SU-DHL-6 (cell line): ENCODE measurements at regions not wholly inside any gene's neighbourhood (a gene's known extent, or its start where the extent isn't known, plus 50 kb on each side); places are given as distances from the start of the nearest gene placed in this dataset.
"Not testable (repeated sequence)": the region's sequence is repeated elsewhere in the genome, so short reads cannot be mapped to it uniquely, and the experiment has no call there.

Experiments used
- H2AFZ ChIP-seq: fragments of 200-600 bp; sonication (generic); 2 replicates; pipeline ENCODE4 v1.6.1; 2014; ENCODE audit warnings: low read depth, mild to moderate bottlenecking, moderate library complexity, mixed read lengths, antibody characterized with exemption, low read length; ENCODE audit not compliant: severe bottlenecking
- H3F3A ChIP-seq: fragments of 200-600 bp; shearing (Covaris generic); 2 replicates; pipeline ENCODE4 v1.6.0; 2016; ENCODE audit warnings: antibody characterized with exemption, mild to moderate bottlenecking; ENCODE audit not compliant: insufficient read depth
- H3K27ac ChIP-seq: fragments of 200-600 bp; sonication (generic); 2 replicates; pipeline ENCODE4 v1.5.1; 2016; ENCODE audit warnings: low read depth, mild to moderate bottlenecking, low read length, moderate library complexity, mixed read lengths
- H3K27me3 ChIP-seq: fragments of 200-600 bp; sonication (generic), shearing (Covaris generic); 2 replicates; pipeline ENCODE4 v1.6.0; 2014; ENCODE audit warnings: mild to moderate bottlenecking, low read length
- H3K36me3 ChIP-seq: fragments of 200-600 bp; sonication (generic); 2 replicates; pipeline ENCODE4 v1.6.1; 2014; ENCODE audit warnings: mild to moderate bottlenecking, low read length, mixed read lengths
- H3K4me2 ChIP-seq: fragments of 300-600, 200-600 bp; shearing (Covaris generic), sonication (generic); 2 replicates; pipeline ENCODE4 v1.6.0; 2014; ENCODE audit warnings: low read length, low read depth, mild to moderate bottlenecking; ENCODE audit not compliant: poor library complexity, severe bottlenecking
- H3K4me3 ChIP-seq: fragments of 200-600 bp; sonication (generic); 2 replicates; pipeline ENCODE4 v1.5.1; 2014; ENCODE audit warnings: antibody characterized with exemption, low read length, mild to moderate bottlenecking, mixed read lengths; ENCODE audit not compliant: insufficient read depth, poor library complexity, severe bottlenecking
- H3K79me2 ChIP-seq: fragments of 200-600 bp; sonication (generic); 2 replicates; pipeline ENCODE4 v1.6.1; 2014; ENCODE audit warnings: mild to moderate bottlenecking, low read length, moderate library complexity; ENCODE audit not compliant: insufficient read depth
- H3K9ac ChIP-seq: fragments of 200-600 bp; sonication (generic); 2 replicates; pipeline ENCODE4 v1.7.0; 2014; ENCODE audit warnings: mild to moderate bottlenecking, low read length
- H3K9me2 ChIP-seq: fragments of 200-600 bp; sonication (generic); replicated peaks from 2 replicates; pipeline ENCODE4 v1.6.1; 2014; ENCODE audit warnings: low read length; ENCODE audit not compliant: insufficient read depth
- H3K9me3 ChIP-seq: fragments of 200-600 bp; sonication (generic); 2 replicates; pipeline ENCODE4 v1.6.1; 2014; ENCODE audit warnings: low read length, mixed read lengths; ENCODE audit not compliant: insufficient read depth
- H4K20me1 ChIP-seq: fragments of 200-600 bp; sonication (generic); 2 replicates; pipeline ENCODE4 v1.6.1; 2014; ENCODE audit warnings: low read depth, mild to moderate bottlenecking, antibody characterized with exemption, low read length, moderate library complexity, mixed read lengths
- EZH2phosphoT487 ChIP-seq: fragments of 200-600 bp; sonication (generic), shearing (Covaris generic); conservative IDR thresholded peaks from 2 replicates; pipeline ENCODE4 v1.6.1; 2018; ENCODE audit warnings: mild to moderate bottlenecking, antibody characterized with exemption, low read length, moderate library complexity, mixed read lengths
- TF ChIP-seq, protein P1 (sequence below): fragments of 200-600 bp; sonication (generic); IDR thresholded peaks from one replicate; pipeline ENCODE4 v1.5.1; 2017; ENCODE audit warnings: antibody characterized with exemption, mild to moderate bottlenecking, low read length, moderate library complexity; ENCODE audit not compliant: insufficient read depth, poor library complexity, severe bottlenecking

GRCh38 chr7:46909601-46910051 lies 672.3 kb downstream of the TNS3 start:
- Histone ChIP-seq H4K20me1 (no peaks in the 10 kb centered on the region), H3K9me3 (no peaks in the 10 kb centered on the region), H3K36me3 (no peaks in the 10 kb centered on the region), H3K27ac (no peak overlapping the region), H3K4me3 (no peak overlapping the region), H3K79me2 (no peaks in the 10 kb centered on the region), H3K27me3 (no peaks in the 10 kb centered on the region), H2AFZ (no peak overlapping the region), H3K4me2 (no peak overlapping the region), H3K9me2 (no peaks in the 10 kb centered on the region), H3K9ac (no peak overlapping the region), H3F3A (no peaks in the 10 kb centered on the region)
- TF ChIP-seq, protein P1, sequence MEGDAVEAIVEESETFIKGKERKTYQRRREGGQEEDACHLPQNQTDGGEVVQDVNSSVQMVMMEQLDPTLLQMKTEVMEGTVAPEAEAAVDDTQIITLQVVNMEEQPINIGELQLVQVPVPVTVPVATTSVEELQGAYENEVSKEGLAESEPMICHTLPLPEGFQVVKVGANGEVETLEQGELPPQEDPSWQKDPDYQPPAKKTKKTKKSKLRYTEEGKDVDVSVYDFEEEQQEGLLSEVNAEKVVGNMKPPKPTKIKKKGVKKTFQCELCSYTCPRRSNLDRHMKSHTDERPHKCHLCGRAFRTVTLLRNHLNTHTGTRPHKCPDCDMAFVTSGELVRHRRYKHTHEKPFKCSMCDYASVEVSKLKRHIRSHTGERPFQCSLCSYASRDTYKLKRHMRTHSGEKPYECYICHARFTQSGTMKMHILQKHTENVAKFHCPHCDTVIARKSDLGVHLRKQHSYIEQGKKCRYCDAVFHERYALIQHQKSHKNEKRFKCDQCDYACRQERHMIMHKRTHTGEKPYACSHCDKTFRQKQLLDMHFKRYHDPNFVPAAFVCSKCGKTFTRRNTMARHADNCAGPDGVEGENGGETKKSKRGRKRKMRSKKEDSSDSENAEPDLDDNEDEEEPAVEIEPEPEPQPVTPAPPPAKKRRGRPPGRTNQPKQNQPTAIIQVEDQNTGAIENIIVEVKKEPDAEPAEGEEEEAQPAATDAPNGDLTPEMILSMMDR, result no peak
- TF ChIP-seq EZH2phosphoT487, result no peak

- TF ChIP-seq, protein P1, result no peak
- no peak for TF ChIP-seq EZH2phosphoT487
Measured at GRCh38 chr7:46908770-46909169, 673.1 kb downstream of the TNS3 start.

DNA sequence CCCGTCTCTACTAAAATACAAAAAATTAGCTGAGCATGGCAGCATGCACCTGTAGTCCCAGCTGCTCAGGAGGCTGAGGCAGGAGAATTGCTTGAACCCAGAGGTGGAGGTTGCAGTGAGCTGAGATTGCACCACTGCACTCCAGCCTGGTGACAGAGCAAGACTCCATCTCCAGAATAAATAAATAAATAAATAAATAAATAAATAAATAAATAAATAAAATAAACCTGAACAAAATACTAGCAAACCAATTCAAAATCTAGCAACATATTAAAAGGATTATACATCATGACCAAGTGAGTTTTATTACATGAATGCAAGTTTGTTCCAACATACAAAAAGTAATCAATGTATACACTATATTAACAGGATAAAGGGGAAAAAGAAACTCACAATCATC lies 677.4 kb downstream of the TNS3 start:
- H3K9me3 ChIP-seq, H2AFZ ChIP-seq, H3K27ac ChIP-seq, H3K9ac ChIP-seq, H3K4me3 ChIP-seq, H4K20me1 ChIP-seq, H3F3A ChIP-seq, H3K27me3 ChIP-seq, H3K9me2 ChIP-seq, H3K36me3 ChIP-seq, H3K79me2 ChIP-seq, H3K4me2 ChIP-seq: not testable (repeated sequence)

More at GRCh38 chr7:46908770-46909169, 673.1 kb downstream of the TNS3 start:
- Histone ChIP-seq H3K4me2 (no peak overlapping the region), H4K20me1 (no peaks in the 10 kb centered on the region), H3K9me3 (no peaks in the 10 kb centered on the region), H3K9ac (no peak overlapping the region), H3K27me3 (no peaks in the 10 kb centered on the region), H3K27ac (no peak overlapping the region), H3K79me2 (no peaks in the 10 kb centered on the region), H3K36me3 (no peaks in the 10 kb centered on the region), H3F3A (no peaks in the 10 kb centered on the region), H2AFZ (no peak overlapping the region), H3K9me2 (no peaks in the 10 kb centered on the region), H3K4me3 (no peak overlapping the region)

- no peaks in the 10 kb centered on the region for H3K9me2 ChIP-seq
- H3K27me3 ChIP-seq, result no peaks in the 10 kb centered on the region
- no peak overlapping the region for H2AFZ ChIP-seq
- no peak overlapping the region for H3K4me3 ChIP-seq
- H3F3A ChIP-seq, result no peaks in the 10 kb centered on the region
- no peak overlapping the region for H3K4me2 ChIP-seq
- no peak overlapping the region for H3K27ac ChIP-seq
- H3K9ac ChIP-seq, result no peak overlapping the region
- no peaks in the 10 kb centered on the region for H3K79me2 ChIP-seq
- no peaks in the 10 kb centered on the region for H3K36me3 ChIP-seq
- TF ChIP-seq, protein P1, result no peak
- no peak for TF ChIP-seq EZH2phosphoT487
- H3K9me3 ChIP-seq, result no peaks in the 10 kb centered on the region
- H4K20me1 ChIP-seq, result no peaks in the 10 kb centered on the region
Measured at GRCh38 chr7:46902463-46902862, 679.4 kb downstream of the TNS3 start.
